ENCODE measurements at regions not wholly inside any gene's neighbourhood (a gene's known extent, or its start where the extent isn't known, plus 50 kb on each side); places are given as distances from the start of the nearest gene placed in this dataset.
A peak's percentile ranks its signal among the peaks of the same experiment; 100 is the strongest.

DNA sequence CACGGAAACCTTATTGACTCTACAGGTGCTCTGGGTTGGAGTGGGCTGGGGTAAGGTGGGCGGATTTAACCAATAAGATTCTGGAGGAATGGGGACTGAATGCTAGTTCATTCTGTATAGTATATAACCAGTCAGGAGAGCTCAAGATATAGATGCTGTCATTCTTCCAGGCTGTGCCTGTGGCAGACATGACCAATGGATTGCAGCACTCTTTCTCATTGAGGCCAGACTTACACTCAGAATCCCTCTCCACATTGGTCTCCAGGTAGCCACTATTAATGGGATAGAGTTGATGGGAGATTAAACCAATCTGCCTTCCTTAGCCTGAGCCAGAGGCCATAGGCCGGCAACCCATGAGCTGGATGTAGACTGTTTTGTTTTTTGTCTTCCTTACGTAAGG lies 82.8 kb upstream of the MEF2A start:
- peaks cover 25 to 30% (median 27%) of the 10 kb centered on the region in 4 donors for H3K4me1 ChIP-seq
- no peak overlapping the region for H3K4me3 ChIP-seq
- 94 to 95% methylated on average over 4 of the region's 4 CpGs for WGBS, 2 donors
- DNase-seq (no peak), ATAC-seq (ENCODE audit: low FRiP score in 2 of 2) (no peak)
- no peaks in the 10 kb centered on the region for H3K27me3 ChIP-seq
- H3K27ac ChIP-seq: no peak overlapping the region
- H3K36me3 ChIP-seq: no peaks in the 10 kb centered on the region
- no peaks in the 10 kb centered on the region for H3K9me3 ChIP-seq
- no peak for TF ChIP-seq EP300 (IDR thresholded peaks at IDR 0.05)
- no peak for TF ChIP-seq CTCF (IDR thresholded peaks at IDR 0.05)
- TF ChIP-seq POLR2AphosphoS5 (IDR thresholded peaks at IDR 0.05): no peak
- no peak for TF ChIP-seq POLR2A (IDR thresholded peaks at IDR 0.05)

GRCh38 chr15:99485153-99485961 lies 80.4 kb upstream of the MEF2A start:
- no peak for DNase-seq
- Histone ChIP-seq H3K9me3 (no peaks in the 10 kb centered on the region), H3K36me3 (no peaks in the 10 kb centered on the region), H3K27me3 (no peaks in the 10 kb centered on the region), H3K27ac (peak overlapping the region; percentile 71 to 87 (median 83)), H3K4me1 (peaks cover 25 to 33% (median 26%) of the 10 kb centered on the region in 4 donors), H3K4me3 (no peak overlapping the region)
- TF ChIP-seq POLR2AphosphoS5 (IDR thresholded peaks at IDR 0.05): no peak
- TF ChIP-seq POLR2A (IDR thresholded peaks at IDR 0.05): no peak
- no peak for TF ChIP-seq EP300 (IDR thresholded peaks at IDR 0.05)
- no peak for TF ChIP-seq CTCF (IDR thresholded peaks at IDR 0.05)
- WGBS, 2 donors: 41 to 52% methylated on average over 10 to 11 of the region's 11 CpGs
- peak in 1 of 2 donors; percentile 34 for ATAC-seq (ENCODE audit: low FRiP score in 2 of 2)

DNA sequence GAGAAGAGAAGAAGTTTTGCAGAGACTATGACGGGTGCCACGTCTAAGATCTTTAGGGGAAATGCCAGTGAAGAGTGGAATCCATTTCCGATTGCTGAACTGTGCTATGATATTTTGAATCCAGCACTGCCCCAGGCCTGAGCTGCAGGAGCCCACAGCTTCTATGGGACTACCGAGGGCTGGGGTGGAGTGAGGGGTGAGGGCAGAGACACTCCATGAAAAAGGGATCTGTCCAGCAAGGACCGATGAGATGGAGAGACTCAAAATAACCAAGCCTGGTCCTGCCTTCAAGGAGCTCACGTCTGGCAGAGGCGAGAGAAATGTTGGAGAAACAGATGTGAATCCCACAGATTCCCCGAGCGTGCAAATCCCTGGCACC lies 79.8 kb upstream of the MEF2A start:
- TF ChIP-seq CTCF (IDR thresholded peaks at IDR 0.05): no peak
- no peak for TF ChIP-seq POLR2AphosphoS5 (IDR thresholded peaks at IDR 0.05)
- no peak for TF ChIP-seq POLR2A (IDR thresholded peaks at IDR 0.05)
- TF ChIP-seq EP300 (IDR thresholded peaks at IDR 0.05): no peak
- DNase-seq: no peak
- Histone ChIP-seq H3K27ac (peak overlapping the region; percentile 71 to 87 (median 83)), H3K9me3 (no peaks in the 10 kb centered on the region), H3K36me3 (no peaks in the 10 kb centered on the region), H3K27me3 (no peaks in the 10 kb centered on the region), H3K4me3 (peak overlapping the region in 3 of 4 donors; percentile 30 to 40 (median 38)), H3K4me1 (peaks cover 25 to 33% (median 26%) of the 10 kb centered on the region in 4 donors)
- 21 to 35% methylated on average over 9 of the region's 9 CpGs for WGBS, 2 donors
- peak; percentile 6 to 27 for ATAC-seq (ENCODE audit: low FRiP score in 2 of 2)

GRCh38 chr15:99486371-99487336 lies 79.1 kb upstream of the MEF2A start:
- Histone ChIP-seq H3K4me1 (peaks cover 25 to 33% (median 26%) of the 10 kb centered on the region in 4 donors), H3K4me3 (peak overlapping the region in 3 of 4 donors; percentile 30 to 40 (median 38)), H3K9me3 (no peaks in the 10 kb centered on the region), H3K27ac (peak overlapping the region; percentile 71 to 87 (median 83)), H3K36me3 (no peaks in the 10 kb centered on the region), H3K27me3 (no peaks in the 10 kb centered on the region)
- ATAC-seq (ENCODE audit: low FRiP score in 2 of 2) (peak; percentile 73 to 84), DNase-seq (peak; percentile 80 to 84)
- TF ChIP-seq POLR2A (IDR thresholded peaks at IDR 0.05) (peak in 1 of 4 donors; percentile 41), CTCF (IDR thresholded peaks at IDR 0.05) (no peak), EP300 (IDR thresholded peaks at IDR 0.05) (peak in 1 of 4 donors; percentile 68), POLR2AphosphoS5 (IDR thresholded peaks at IDR 0.05) (peak in 1 of 2 donors; percentile 48)
- 7 to 10% methylated on average over 19 to 31 of the region's 31 CpGs for WGBS, 2 donors
